SK-N-SH (cell line): ENCODE measurements at regions not wholly inside any gene's neighbourhood (a gene's known extent, or its start where the extent isn't known, plus 50 kb on each side); places are given as distances from the start of the nearest gene placed in this dataset.

ENCODE experiments used
- CTCF ChIA-PET: fragments of 300-600, 350-600 bp; formaldehyde crosslinking; extraction: SDS; loops from one replicate; lab custom pipeline; 2021; lab: Yijun Ruan, JAX
- POLR2A ChIA-PET: fragments of 350-600 bp; sonication (Branson Sonifier 250); formaldehyde crosslinking; extraction: SDS; loops from one replicate; lab custom pipeline; 2020; ENCODE audit warnings: antibody characterized with exemption, inconsistent platforms; lab: Yijun Ruan, JAX
- DNase-seq: peaks from one replicate; pipeline ENCODE4 v3.0.0; 2012
- H2AFZ ChIP-seq: fragments of 200-600 bp; sonication (generic); 2 replicates; pipeline ENCODE4 v1.8.1; 2016; ENCODE audit warnings: antibody characterized with exemption, mild to moderate bottlenecking, low read depth
- H3F3A ChIP-seq: fragments of 200-600 bp; sonication (generic); replicated peaks from 2 replicates; pipeline ENCODE3; 2016; ENCODE audit warnings: antibody characterized with exemption, mild to moderate bottlenecking; ENCODE audit not compliant: insufficient read depth
- H3K27ac ChIP-seq, 2 experiments: fragments of 200-500 bp in 1 of 2; fragments of 200-600 bp in 1 of 2; sonication (Bioruptor generic) in 1 of 2; sonication (generic), shearing (Covaris generic) in 1 of 2; 2 replicates each; pipeline versions ENCODE4 v1.5.1 to v1.6.1; 2014 to 2016; ENCODE audit warnings: low read depth in 2 of 2, inconsistent platforms in 1 of 2, low read length in 1 of 2, mild to moderate bottlenecking in 1 of 2, mixed read lengths in 1 of 2
- H3K27me3 ChIP-seq: fragments of 200-600 bp; sonication (generic), shearing (Covaris generic); 2 replicates; pipeline ENCODE4 v1.6.1; 2016; ENCODE audit warnings: mixed run types; ENCODE audit not compliant: insufficient read depth
- H3K36me3 ChIP-seq, 2 experiments: fragments of 200-500 bp in 1 of 2; fragments of 200-600 bp in 1 of 2; sonication (Bioruptor generic) in 1 of 2; sonication (generic) in 1 of 2; replicated peaks in 1 of 2; 2 replicates each; pipeline versions ENCODE3 to v1.5.1; 2014 to 2016; ENCODE audit warnings: low read length in 1 of 2, mild to moderate bottlenecking in 1 of 2; ENCODE audit not compliant: insufficient read depth in 2 of 2, control insufficient read depth in 1 of 2
- H3K4me1 ChIP-seq, 2 experiments: fragments of 200-500 bp in 1 of 2; fragments of 200-600 bp in 1 of 2; sonication (Bioruptor generic) in 1 of 2; sonication (generic), shearing (Covaris generic) in 1 of 2; 2 replicates each; pipeline versions ENCODE4 v1.5.1 to v1.6.1; 2014 to 2016; ENCODE audit warnings: low read depth in 1 of 2, low read length in 1 of 2, mixed run types in 1 of 2; ENCODE audit not compliant: insufficient read depth in 2 of 2, control insufficient read depth in 1 of 2
- H3K4me2 ChIP-seq: fragments of 200-600 bp; sonication (generic), shearing (Covaris generic); 2 replicates; pipeline ENCODE4 v1.6.1; 2017; ENCODE audit warnings: mixed run types
- H3K4me3 ChIP-seq, 2 experiments: fragments of 200-500 bp in 1 of 2; fragments of 200-600 bp in 1 of 2; sonication (Bioruptor generic) in 1 of 2; sonication (generic), shearing (Covaris generic) in 1 of 2; 2 replicates each; pipeline versions ENCODE4 v1.5.1 to v1.8.1; 2014 to 2016; ENCODE audit warnings: low read depth in 2 of 2, inconsistent platforms in 1 of 2, low read length in 1 of 2, mild to moderate bottlenecking in 1 of 2, mixed read lengths in 1 of 2, moderate library complexity in 1 of 2
- H3K79me2 ChIP-seq: fragments of 200-600 bp; sonication (generic); 2 replicates; pipeline ENCODE4 v1.8.1; 2017; ENCODE audit warnings: mild to moderate bottlenecking; ENCODE audit not compliant: insufficient read depth
- H3K9ac ChIP-seq: fragments of 200-600 bp; sonication (generic); 2 replicates; pipeline ENCODE4 v1.6.1; 2017; ENCODE audit warnings: mixed run types
- H3K9me2 ChIP-seq: fragments of 200-600 bp; sonication (generic); 2 replicates; pipeline ENCODE4 v1.6.1; 2017; ENCODE audit warnings: mixed run types
- H3K9me3 ChIP-seq: fragments of 200-600 bp; sonication (generic); 2 replicates; pipeline ENCODE4 v1.6.1; 2017; ENCODE audit warnings: mixed run types, mild to moderate bottlenecking, moderate library complexity
- H4K20me1 ChIP-seq: fragments of 200-600 bp; sonication (generic); 2 replicates; pipeline ENCODE4 v1.6.1; 2017; ENCODE audit warnings: mild to moderate bottlenecking, mixed run types; ENCODE audit not compliant: insufficient read depth
- ELF1 ChIP-seq: IDR thresholded peaks from 2 replicates; pipeline ENCODE4 v1.4.0; 2012
- EP300 ChIP-seq, 2 experiments: IDR thresholded peaks; 2 replicates each; pipeline versions ENCODE4 v1.4.0 to v1.6.1; 2012; ENCODE audit warnings: borderline replicate concordance in 1 of 2, low read depth in 1 of 2, low read length in 1 of 2
- FOSL2 ChIP-seq: IDR thresholded peaks from 2 replicates; pipeline ENCODE4 v1.4.0; 2012; ENCODE audit warnings: low read depth, mild to moderate bottlenecking, moderate library complexity, borderline replicate concordance
- FOXJ3 ChIP-seq: sonication (generic); formaldehyde crosslinking; IDR thresholded peaks from 2 replicates; pipeline ENCODE4 v1.5.1; 2020; ENCODE audit warnings: mild to moderate bottlenecking, missing genetic modification reagents
- IRF3 ChIP-seq: fragments of 150-350 bp; IDR thresholded peaks from 2 replicates; pipeline ENCODE4 v1.6.1; 2016; ENCODE audit warnings: mild to moderate bottlenecking, low read depth, low read length
- JUND ChIP-seq: IDR thresholded peaks from 2 replicates; pipeline ENCODE4 v1.4.0; 2012
- MEF2A ChIP-seq: IDR thresholded peaks from 2 replicates; pipeline ENCODE4 v1.4.0; 2012; ENCODE audit warnings: low read depth, borderline replicate concordance
- NFIC ChIP-seq: IDR thresholded peaks from 2 replicates; pipeline ENCODE4 v1.4.0; 2012; ENCODE audit warnings: borderline replicate concordance
- POLR2AphosphoS5 ChIP-seq: IDR thresholded peaks from 2 replicates; pipeline ENCODE4 v1.6.1; 2012; ENCODE audit warnings: low read depth, low read length
- RCOR1 ChIP-seq: fragments of 150-350 bp; IDR thresholded peaks from 2 replicates; pipeline ENCODE4 v1.6.1; 2017; ENCODE audit warnings: antibody characterized with exemption, low read length
- RFX5 ChIP-seq: IDR thresholded peaks from 2 replicates; pipeline ENCODE4 v1.6.1; 2012; ENCODE audit warnings: mild to moderate bottlenecking, improper control_type of control experiment, low read length
- SIN3A ChIP-seq: IDR thresholded peaks from 2 replicates; pipeline ENCODE4 v1.6.1; 2012; ENCODE audit warnings: low read depth, mild to moderate bottlenecking, low read length, moderate library complexity, borderline replicate concordance
- ZBTB33 ChIP-seq: IDR thresholded peaks from 2 replicates; pipeline ENCODE4 v1.4.0; 2012; ENCODE audit warnings: low read depth, borderline replicate concordance
- WGBS: methylation state at CpG from one replicate; pipeline ENCODE4 v1.1.6; 2017; ENCODE audit warnings: low lambda C conversion rate; 5-methylcytosine and 5-hydroxymethylcytosine counted together
- TF ChIP-seq, protein P1 (sequence below): IDR thresholded peaks from 2 replicates; pipeline ENCODE4 v1.6.1; 2012; ENCODE audit warnings: mild to moderate bottlenecking, low read depth, low read length, moderate library complexity
- TF ChIP-seq, protein P2 (sequence below): IDR thresholded peaks from 2 replicates; pipeline ENCODE4 v1.4.0; 2012; ENCODE audit warnings: low read depth, borderline replicate concordance
- TF ChIP-seq, protein P3 (sequence below): fragments of 150-350 bp; IDR thresholded peaks from 2 replicates; pipeline ENCODE4 v1.6.1; 2017; ENCODE audit warnings: antibody characterized with exemption, low read length, low read depth, borderline replicate concordance

DNA sequence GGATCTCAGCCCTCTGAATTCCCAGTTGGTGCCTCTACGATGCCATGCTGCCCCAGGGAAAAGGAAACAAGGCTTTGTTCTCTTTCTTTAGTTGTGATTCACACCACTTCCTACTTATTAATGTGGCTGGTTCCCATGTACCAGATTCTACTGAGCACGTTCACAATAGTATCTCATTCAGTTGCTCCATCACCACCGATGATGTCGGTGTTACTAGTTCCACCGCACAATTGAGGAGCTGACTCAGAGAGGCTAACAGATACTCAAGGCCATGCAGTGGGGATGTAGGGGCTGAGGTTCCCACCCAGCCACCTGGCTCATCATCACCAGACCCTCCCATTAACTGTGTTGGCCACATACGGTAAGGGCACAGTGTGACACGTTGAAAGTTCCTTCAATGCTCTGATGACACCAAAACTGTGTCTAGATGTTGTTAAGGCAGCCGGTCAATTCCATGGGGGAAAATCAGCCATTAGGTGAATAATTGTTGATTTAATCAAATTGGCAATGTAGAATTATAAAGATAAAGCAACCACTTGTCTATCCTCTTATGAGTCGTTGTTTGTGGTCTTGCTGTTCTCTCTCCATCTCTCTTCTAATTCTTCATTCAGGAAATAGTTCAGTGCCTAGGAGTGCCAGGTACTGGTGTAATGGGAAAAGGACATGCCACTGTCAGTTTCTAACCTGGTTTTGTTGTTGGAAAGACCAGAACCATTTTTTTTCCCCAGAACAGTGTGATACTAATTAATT lies 244.2 kb upstream of the CRY1 start:
- Histone ChIP-seq H3K79me2 (no peaks in the 10 kb centered on the region), H3K9ac (no peak overlapping the region), H3K27ac (no peak overlapping the region; a peak in 1 of 4 replicates), H3K4me2 (no peak overlapping the region), H3K9me3 (no peaks in the 10 kb centered on the region), H2AFZ (no peak overlapping the region), H4K20me1 (no peaks in the 10 kb centered on the region), H3K4me3 (no peak overlapping the region), H3K9me2 (no peaks in the 10 kb centered on the region), H3K36me3 (no peaks in the 10 kb centered on the region), H3F3A (no peaks in the 10 kb centered on the region), H3K4me1 (no peaks in the 10 kb centered on the region), H3K27me3 (no peaks in the 10 kb centered on the region)
- no peak for DNase-seq
- CTCF ChIA-PET, result interaction anchor here (1.3 to 1.6 kb wide), 3 partner anchors 8 to 206 kb away, joined by 3 to 5 read pairs (median 3); no protein-coding TSS in a partner anchor
- POLR2A ChIA-PET, result no interaction called here
- WGBS, result 64% methylated on average over 9 of the region's 9 CpGs
- TF ChIP-seq FOSL2, result no peak

GRCh38 chr12:107339487-107339886 lies 246.1 kb upstream of the CRY1 start:
- Histone ChIP-seq H2AFZ (no peak overlapping the region), H3K4me3 (no peak overlapping the region), H4K20me1 (no peaks in the 10 kb centered on the region)
- CTCF ChIA-PET, result interaction anchor here (0.7 to 1.6 kb wide), 4 partner anchors 10 to 246 kb away, joined by 3 to 4 read pairs (median 3); partner anchors contain the start of gene CRY1
- no peak for TF ChIP-seq ELF1
- no peak for TF ChIP-seq RFX5
- TF ChIP-seq, protein P1, sequence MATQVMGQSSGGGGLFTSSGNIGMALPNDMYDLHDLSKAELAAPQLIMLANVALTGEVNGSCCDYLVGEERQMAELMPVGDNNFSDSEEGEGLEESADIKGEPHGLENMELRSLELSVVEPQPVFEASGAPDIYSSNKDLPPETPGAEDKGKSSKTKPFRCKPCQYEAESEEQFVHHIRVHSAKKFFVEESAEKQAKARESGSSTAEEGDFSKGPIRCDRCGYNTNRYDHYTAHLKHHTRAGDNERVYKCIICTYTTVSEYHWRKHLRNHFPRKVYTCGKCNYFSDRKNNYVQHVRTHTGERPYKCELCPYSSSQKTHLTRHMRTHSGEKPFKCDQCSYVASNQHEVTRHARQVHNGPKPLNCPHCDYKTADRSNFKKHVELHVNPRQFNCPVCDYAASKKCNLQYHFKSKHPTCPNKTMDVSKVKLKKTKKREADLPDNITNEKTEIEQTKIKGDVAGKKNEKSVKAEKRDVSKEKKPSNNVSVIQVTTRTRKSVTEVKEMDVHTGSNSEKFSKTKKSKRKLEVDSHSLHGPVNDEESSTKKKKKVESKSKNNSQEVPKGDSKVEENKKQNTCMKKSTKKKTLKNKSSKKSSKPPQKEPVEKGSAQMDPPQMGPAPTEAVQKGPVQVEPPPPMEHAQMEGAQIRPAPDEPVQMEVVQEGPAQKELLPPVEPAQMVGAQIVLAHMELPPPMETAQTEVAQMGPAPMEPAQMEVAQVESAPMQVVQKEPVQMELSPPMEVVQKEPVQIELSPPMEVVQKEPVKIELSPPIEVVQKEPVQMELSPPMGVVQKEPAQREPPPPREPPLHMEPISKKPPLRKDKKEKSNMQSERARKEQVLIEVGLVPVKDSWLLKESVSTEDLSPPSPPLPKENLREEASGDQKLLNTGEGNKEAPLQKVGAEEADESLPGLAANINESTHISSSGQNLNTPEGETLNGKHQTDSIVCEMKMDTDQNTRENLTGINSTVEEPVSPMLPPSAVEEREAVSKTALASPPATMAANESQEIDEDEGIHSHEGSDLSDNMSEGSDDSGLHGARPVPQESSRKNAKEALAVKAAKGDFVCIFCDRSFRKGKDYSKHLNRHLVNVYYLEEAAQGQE, result no peak
- no peak for TF ChIP-seq EP300 (IDR thresholded peaks at IDR 0.05; ENCODE audit: borderline replicate concordance in 1 of 2, low read depth in 1 of 2, low read length in 1 of 2)
- no peak for TF ChIP-seq IRF3
- TF ChIP-seq FOXJ3 (CRISPR knock-in tag), result no peak
- no peak for TF ChIP-seq RCOR1
- no peak for TF ChIP-seq MEF2A
- no peak for TF ChIP-seq ZBTB33
- no peak for TF ChIP-seq JUND
- no peak for TF ChIP-seq SIN3A
- TF ChIP-seq, protein P2, sequence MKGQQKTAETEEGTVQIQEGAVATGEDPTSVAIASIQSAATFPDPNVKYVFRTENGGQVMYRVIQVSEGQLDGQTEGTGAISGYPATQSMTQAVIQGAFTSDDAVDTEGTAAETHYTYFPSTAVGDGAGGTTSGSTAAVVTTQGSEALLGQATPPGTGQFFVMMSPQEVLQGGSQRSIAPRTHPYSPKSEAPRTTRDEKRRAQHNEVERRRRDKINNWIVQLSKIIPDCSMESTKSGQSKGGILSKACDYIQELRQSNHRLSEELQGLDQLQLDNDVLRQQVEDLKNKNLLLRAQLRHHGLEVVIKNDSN, result no peak
- TF ChIP-seq, protein P3, sequence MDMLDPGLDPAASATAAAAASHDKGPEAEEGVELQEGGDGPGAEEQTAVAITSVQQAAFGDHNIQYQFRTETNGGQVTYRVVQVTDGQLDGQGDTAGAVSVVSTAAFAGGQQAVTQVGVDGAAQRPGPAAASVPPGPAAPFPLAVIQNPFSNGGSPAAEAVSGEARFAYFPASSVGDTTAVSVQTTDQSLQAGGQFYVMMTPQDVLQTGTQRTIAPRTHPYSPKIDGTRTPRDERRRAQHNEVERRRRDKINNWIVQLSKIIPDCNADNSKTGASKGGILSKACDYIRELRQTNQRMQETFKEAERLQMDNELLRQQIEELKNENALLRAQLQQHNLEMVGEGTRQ, result no peak
- TF ChIP-seq POLR2AphosphoS5, result no peak
- TF ChIP-seq NFIC, result no peak
- TF ChIP-seq, all 33 proteins: peak for 0
- no peaks in the 10 kb centered on the region for H3K9me2 ChIP-seq
- H3K9ac ChIP-seq, result no peak overlapping the region
- no peaks in the 10 kb centered on the region for H3K27me3 ChIP-seq
- no peak for DNase-seq
- no peaks in the 10 kb centered on the region for H3K36me3 ChIP-seq
- no peaks in the 10 kb centered on the region for H3K9me3 ChIP-seq
- H3K27ac ChIP-seq, result no peak overlapping the region
- no peaks in the 10 kb centered on the region for H3F3A ChIP-seq
- H3K79me2 ChIP-seq, result no peaks in the 10 kb centered on the region
- no peak overlapping the region for H3K4me2 ChIP-seq
- POLR2A ChIA-PET, result interaction anchor here (0.6 kb wide), 1 partner anchor 19 kb away, joined by 3 read pairs; no protein-coding TSS in a partner anchor
- H3K4me1 ChIP-seq, result peaks cover 0 to 6% of the 10 kb centered on the region in 2 experiments; a peak in 1 of 4 replicates
- WGBS, result 45% methylated on average over 4 of the region's 4 CpGs
